GM12872 (cell line): ENCODE measurements at regions not wholly inside any gene's neighbourhood (a gene's known extent, or its start where the extent isn't known, plus 50 kb on each side); places are given as distances from the start of the nearest gene placed in this dataset.

Experiments used
- TF ChIP-seq, protein P1 (sequence below): IDR thresholded peaks from 3 replicates; pipeline ENCODE4 v1.5.1; 2011; ENCODE audit warnings: low read depth, mild to moderate bottlenecking, low read length, moderate library complexity; ENCODE audit not compliant: insufficient read depth

DNA sequence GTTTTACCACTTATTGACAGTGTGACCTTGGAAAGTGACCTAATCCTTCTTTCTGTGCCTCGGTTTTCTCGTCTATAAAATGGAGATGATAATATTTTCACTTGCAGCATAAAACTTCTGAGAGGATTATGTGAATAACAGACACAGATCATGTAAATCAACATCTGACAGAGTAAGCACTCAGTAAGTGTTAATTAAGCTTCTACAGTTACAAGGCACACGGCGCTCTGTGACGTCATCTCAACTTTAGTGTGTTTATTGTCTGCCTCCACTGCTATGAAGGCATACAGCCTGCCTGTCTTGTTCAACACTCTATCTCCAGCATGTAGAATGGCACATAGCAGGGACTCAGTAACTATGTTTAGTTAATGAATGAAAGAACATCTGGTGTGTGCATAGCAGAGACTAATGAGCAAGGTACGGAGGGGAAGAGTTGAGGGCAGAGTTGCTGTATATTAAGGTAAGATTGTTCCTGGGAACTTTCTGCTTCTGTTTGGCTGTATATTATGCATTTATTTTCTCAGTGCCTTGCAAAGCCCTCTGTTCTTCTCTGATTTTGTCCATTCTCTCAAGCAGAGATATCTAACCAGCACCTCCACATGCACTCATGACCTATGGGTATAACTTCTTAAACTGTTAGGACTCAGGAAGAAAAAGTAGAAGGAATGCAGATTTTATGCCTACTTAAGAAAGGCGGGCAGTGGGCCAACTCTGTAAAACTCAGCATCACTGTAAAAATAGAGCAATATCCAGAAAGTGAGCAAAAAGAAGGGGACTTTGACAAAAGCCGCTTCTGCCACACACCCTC, 66.4 kb upstream of the STMND1 start:
- TF ChIP-seq, protein P1, sequence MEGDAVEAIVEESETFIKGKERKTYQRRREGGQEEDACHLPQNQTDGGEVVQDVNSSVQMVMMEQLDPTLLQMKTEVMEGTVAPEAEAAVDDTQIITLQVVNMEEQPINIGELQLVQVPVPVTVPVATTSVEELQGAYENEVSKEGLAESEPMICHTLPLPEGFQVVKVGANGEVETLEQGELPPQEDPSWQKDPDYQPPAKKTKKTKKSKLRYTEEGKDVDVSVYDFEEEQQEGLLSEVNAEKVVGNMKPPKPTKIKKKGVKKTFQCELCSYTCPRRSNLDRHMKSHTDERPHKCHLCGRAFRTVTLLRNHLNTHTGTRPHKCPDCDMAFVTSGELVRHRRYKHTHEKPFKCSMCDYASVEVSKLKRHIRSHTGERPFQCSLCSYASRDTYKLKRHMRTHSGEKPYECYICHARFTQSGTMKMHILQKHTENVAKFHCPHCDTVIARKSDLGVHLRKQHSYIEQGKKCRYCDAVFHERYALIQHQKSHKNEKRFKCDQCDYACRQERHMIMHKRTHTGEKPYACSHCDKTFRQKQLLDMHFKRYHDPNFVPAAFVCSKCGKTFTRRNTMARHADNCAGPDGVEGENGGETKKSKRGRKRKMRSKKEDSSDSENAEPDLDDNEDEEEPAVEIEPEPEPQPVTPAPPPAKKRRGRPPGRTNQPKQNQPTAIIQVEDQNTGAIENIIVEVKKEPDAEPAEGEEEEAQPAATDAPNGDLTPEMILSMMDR, result no peak

DNA sequence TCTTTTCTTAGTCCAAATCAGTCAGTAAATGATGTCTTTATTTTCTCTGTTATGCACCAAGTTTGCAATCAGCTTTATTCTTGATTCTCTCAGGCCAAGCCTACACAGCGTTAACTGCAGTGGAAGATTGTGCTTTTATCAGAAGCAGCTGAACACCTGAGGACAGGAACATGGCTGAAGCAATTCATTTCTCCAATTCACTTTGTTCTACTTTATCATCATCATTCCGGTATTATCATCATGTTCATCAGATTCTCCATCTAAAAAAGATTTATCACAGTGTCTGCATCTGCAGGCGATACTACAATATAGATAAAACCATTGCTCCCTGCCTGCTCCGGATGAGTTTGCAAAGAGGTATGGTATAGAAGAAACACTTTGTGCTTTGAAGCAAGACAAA, 68.1 kb upstream of the STMND1 start:
- TF ChIP-seq, protein P1, result no peak

DNA sequence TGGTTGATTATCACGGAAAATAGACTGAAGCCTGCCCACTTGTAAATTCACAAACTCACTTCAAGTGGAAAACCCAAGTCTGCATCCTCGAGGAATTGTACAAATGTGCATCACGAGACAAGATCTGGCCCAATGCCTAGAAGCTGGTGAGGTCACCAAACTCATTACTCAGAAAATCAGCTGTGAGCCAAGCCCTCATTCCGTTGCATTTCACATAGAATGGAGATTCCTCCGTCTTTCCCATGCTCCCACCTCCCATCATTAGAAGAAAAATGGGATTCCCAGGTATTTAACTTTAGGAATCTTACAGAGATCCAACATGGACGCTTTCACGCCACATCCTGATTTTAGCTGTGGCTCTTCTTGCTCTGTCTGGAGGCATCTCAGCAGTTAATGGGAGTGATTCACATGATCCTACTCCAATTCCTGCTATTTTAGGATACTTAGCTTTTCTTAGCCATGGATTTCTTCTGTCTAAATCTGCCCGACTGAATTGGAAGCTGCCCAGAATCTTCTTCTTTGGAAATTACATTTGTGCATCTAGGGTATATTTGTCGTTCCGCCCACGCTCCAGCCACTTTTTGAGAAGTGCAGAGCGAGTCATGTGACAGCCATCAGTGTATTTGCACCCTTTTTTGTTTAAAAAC, 68.7 kb upstream of the STMND1 start:
- TF ChIP-seq, protein P1, result no peak

DNA sequence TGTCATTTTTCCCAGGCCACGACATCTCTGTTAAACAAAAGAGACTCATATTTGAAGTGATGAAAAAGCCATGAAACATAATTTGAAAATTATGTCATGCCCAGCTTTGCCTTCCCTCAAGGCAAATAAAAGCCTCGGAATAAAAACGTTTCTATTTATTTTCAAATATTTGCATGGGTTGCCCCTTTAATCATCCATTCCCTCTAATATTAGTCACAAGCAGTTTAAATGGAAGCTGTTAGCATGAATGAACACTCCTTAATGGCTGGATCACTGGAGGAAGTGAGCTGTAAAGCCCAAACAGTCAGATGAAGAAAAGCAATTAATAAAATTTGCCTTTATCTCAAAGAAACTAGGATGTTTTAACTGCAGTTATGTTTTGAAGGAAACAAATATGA, 69.3 kb upstream of the STMND1 start:
- TF ChIP-seq, protein P1, result no peak

DNA sequence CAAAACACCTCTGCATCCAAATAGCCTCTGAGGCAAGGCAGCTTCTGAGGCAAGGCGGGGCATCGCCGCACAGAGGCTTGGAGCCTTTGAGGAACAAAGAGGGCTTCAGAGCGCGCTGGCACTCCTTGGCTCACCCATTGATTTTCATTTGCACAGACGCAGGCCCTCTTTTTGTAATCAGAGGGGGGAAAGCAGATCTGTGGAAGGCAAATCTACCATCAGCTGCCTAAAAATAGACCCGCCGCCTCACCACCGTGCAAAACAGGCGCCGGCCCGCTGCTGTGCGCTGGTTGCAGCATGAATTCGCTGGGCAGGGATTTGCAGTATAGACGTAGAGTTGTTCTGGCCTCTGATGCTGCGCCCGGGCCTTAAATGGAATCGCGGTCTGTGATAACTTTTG, 69.9 kb upstream of the STMND1 start:
- TF ChIP-seq, protein P1, result no peak

DNA sequence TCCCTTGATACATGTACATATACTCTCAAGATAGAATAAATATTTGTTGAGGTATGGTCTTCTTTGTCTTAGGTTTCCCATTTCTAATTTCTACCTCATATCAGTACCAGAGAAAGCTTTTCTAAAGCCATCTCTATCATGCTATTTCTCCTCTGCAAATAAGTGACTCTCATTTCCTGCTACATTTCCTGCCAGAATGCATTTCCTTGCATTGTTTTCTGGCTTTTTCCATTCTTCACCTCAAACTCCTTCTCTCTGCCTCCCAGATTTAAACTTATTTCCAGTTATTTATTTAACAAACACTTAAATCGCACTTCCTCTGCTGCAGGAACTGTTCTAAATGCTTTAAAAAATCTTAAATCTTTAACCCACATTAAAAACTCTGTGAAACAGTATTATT, 74.4 kb upstream of the STMND1 start:
- TF ChIP-seq, protein P1, result no peak

DNA sequence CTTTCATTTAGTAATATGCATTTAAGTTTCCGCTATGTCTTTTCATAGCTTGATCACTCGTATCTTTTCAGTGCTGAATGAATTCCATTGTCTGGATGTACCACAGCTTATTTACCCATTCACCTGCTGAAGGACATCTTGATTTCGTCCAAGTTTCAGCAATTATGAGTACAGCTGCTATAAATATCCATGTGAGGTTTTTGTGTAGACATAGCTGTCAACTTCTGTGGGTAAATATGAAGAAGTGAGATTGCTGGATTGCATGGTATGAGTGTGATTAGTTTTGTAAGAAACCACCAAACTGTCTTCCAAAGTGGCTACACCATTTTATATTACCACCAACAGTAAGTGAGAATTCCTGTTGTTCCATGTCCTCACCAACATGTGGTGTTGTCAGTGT, 79.2 kb upstream of the STMND1 start:
- TF ChIP-seq, protein P1, result no peak
